ENCODE measurements at regions not wholly inside any gene's neighbourhood (a gene's known extent, or its start where the extent isn't known, plus 50 kb on each side); places are given as distances from the start of the nearest gene placed in this dataset.

DNA sequence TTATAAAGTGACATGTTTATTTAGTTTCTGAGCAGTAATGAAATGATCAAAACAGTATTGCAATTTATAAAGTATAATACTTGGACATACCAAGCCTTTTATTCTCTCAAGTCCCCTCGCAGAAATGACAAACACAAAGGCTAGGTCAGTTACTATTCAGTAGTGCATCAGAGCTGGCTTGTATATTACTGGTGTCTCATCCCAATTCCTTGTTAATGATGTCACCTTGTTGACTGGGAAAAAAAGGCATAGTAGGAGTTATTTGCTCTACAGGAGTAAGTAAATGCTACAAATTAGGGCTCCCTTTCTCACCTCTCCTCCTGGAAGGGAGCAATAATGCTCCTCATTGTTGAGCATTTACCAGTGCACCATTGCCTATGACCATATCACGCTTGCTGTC lies 317.6 kb downstream of the CHL1 start:
- H3K4me1 ChIP-seq (ENCODE audit: insufficient read depth, poor library complexity, severe bottlenecking), result no peaks in the 10 kb centered on the region
- H3K27ac ChIP-seq (ENCODE audit: poor library complexity, severe bottlenecking), result no peak overlapping the region
- no peaks in the 10 kb centered on the region for H3K9me3 ChIP-seq (ENCODE audit: severe bottlenecking)
- H3K36me3 ChIP-seq (ENCODE audit: low read depth), result no peaks in the 10 kb centered on the region
- TF ChIP-seq, protein P1, sequence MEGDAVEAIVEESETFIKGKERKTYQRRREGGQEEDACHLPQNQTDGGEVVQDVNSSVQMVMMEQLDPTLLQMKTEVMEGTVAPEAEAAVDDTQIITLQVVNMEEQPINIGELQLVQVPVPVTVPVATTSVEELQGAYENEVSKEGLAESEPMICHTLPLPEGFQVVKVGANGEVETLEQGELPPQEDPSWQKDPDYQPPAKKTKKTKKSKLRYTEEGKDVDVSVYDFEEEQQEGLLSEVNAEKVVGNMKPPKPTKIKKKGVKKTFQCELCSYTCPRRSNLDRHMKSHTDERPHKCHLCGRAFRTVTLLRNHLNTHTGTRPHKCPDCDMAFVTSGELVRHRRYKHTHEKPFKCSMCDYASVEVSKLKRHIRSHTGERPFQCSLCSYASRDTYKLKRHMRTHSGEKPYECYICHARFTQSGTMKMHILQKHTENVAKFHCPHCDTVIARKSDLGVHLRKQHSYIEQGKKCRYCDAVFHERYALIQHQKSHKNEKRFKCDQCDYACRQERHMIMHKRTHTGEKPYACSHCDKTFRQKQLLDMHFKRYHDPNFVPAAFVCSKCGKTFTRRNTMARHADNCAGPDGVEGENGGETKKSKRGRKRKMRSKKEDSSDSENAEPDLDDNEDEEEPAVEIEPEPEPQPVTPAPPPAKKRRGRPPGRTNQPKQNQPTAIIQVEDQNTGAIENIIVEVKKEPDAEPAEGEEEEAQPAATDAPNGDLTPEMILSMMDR (IDR thresholded peaks at IDR 0.05; ENCODE audit: poor library complexity, severe bottlenecking), result no peak
- H3K27me3 ChIP-seq (ENCODE audit: insufficient read depth, poor library complexity, severe bottlenecking), result no peaks in the 10 kb centered on the region
- DNase-seq (ENCODE audit: low spot score), result no peak
- H3K4me3 ChIP-seq (ENCODE audit: severe bottlenecking), result no peak overlapping the region
- no peak for ATAC-seq (ENCODE audit: low read depth)

GRCh38 chr3:519026-519425 lies 322.5 kb downstream of the CHL1 start:
- ATAC-seq (ENCODE audit: low read depth), result no peak
- H3K36me3 ChIP-seq (ENCODE audit: low read depth), result no peaks in the 10 kb centered on the region
- no peaks in the 10 kb centered on the region for H3K9me3 ChIP-seq (ENCODE audit: severe bottlenecking)
- no peaks in the 10 kb centered on the region for H3K27me3 ChIP-seq (ENCODE audit: insufficient read depth, poor library complexity, severe bottlenecking)
- TF ChIP-seq, protein P1 (IDR thresholded peaks at IDR 0.05; ENCODE audit: poor library complexity, severe bottlenecking), result no peak
- no peak overlapping the region for H3K27ac ChIP-seq (ENCODE audit: poor library complexity, severe bottlenecking)
- no peak overlapping the region for H3K4me3 ChIP-seq (ENCODE audit: severe bottlenecking)
- H3K4me1 ChIP-seq (ENCODE audit: insufficient read depth, poor library complexity, severe bottlenecking), result no peaks in the 10 kb centered on the region
- DNase-seq (ENCODE audit: low spot score), result no peak

- TF ChIP-seq, protein P1 (IDR thresholded peaks at IDR 0.05; ENCODE audit: poor library complexity, severe bottlenecking), result no peak
- no peak for DNase-seq (ENCODE audit: low spot score)
- Histone ChIP-seq H3K4me3 (ENCODE audit: severe bottlenecking) (no peak overlapping the region), H3K27me3 (ENCODE audit: insufficient read depth, poor library complexity, severe bottlenecking) (no peaks in the 10 kb centered on the region), H3K9me3 (ENCODE audit: severe bottlenecking) (no peaks in the 10 kb centered on the region), H3K27ac (ENCODE audit: poor library complexity, severe bottlenecking) (no peak overlapping the region), H3K4me1 (ENCODE audit: insufficient read depth, poor library complexity, severe bottlenecking) (no peaks in the 10 kb centered on the region), H3K36me3 (ENCODE audit: low read depth) (no peaks in the 10 kb centered on the region)
- no peak for ATAC-seq (ENCODE audit: low read depth)
These were observed 326.3 kb downstream of the CHL1 start for GRCh38 chr3:522888-523287.

DNA sequence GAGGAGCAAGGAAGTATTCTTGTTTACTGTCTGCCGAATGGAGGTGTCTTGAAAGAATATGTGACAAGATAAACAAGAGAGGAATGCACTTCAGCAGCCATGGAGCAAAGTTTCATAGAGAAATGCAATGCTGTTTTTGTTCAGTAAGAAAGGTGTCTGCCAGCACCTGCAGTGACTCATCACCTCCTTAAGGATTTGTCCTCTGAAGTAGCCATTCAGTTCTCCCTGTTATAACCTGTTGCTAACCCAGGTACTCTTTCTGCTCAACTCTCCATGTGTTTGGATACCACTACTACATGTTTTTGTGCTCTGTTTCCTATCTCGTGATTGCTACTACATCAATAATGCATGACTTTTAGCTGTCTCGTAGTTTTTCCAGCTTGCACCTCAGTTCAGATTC lies 328.9 kb downstream of the CHL1 start:
- H3K4me1 ChIP-seq (ENCODE audit: insufficient read depth, poor library complexity, severe bottlenecking), result no peaks in the 10 kb centered on the region
- no peak overlapping the region for H3K4me3 ChIP-seq (ENCODE audit: severe bottlenecking)
- DNase-seq (ENCODE audit: low spot score) (no peak), ATAC-seq (ENCODE audit: low read depth) (peak; percentile 46; the same call in 1 of the 3 replicates)
- H3K27me3 ChIP-seq (ENCODE audit: insufficient read depth, poor library complexity, severe bottlenecking), result no peaks in the 10 kb centered on the region
- H3K36me3 ChIP-seq (ENCODE audit: low read depth), result no peaks in the 10 kb centered on the region
- no peak overlapping the region for H3K27ac ChIP-seq (ENCODE audit: poor library complexity, severe bottlenecking)
- no peaks in the 10 kb centered on the region for H3K9me3 ChIP-seq (ENCODE audit: severe bottlenecking)
- TF ChIP-seq, protein P1 (IDR thresholded peaks at IDR 0.05; ENCODE audit: poor library complexity, severe bottlenecking), result no peak

GRCh38 chr3:535566-536416 lies 339.2 kb downstream of the CHL1 start:
- no peaks in the 10 kb centered on the region for H3K9me3 ChIP-seq (ENCODE audit: severe bottlenecking)
- TF ChIP-seq, protein P1 (IDR thresholded peaks at IDR 0.05; ENCODE audit: poor library complexity, severe bottlenecking), result peak; percentile 94
- ATAC-seq (ENCODE audit: low read depth), result peak; percentile 95
- peak overlapping the region; percentile 3 for H3K27ac ChIP-seq (ENCODE audit: poor library complexity, severe bottlenecking)
- H3K36me3 ChIP-seq (ENCODE audit: low read depth), result no peaks in the 10 kb centered on the region
- H3K4me3 ChIP-seq (ENCODE audit: severe bottlenecking), result peak overlapping the region; percentile 47
- H3K27me3 ChIP-seq (ENCODE audit: insufficient read depth, poor library complexity, severe bottlenecking), result no peaks in the 10 kb centered on the region
- no peaks in the 10 kb centered on the region for H3K4me1 ChIP-seq (ENCODE audit: insufficient read depth, poor library complexity, severe bottlenecking)
- DNase-seq (ENCODE audit: low spot score), result no peak

Measured in RWPE2 (cell line).